Hepatocyte (in vitro differentiated cells): ENCODE measurements at regions not wholly inside any gene's neighbourhood (a gene's known extent, or its start where the extent isn't known, plus 50 kb on each side); places are given as distances from the start of the nearest gene placed in this dataset.

Experiments
- EZH2 ChIP-seq: fragments of 200-600 bp; sonication (generic); IDR thresholded peaks from 2 replicates; pipeline ENCODE4 v1.6.1; 2016; ENCODE audit warnings: antibody characterized with exemption, mild to moderate bottlenecking, borderline replicate concordance
- TF ChIP-seq, protein P1 (sequence below): fragments of 200-600 bp; sonication (generic); IDR thresholded peaks from 2 replicates; pipeline ENCODE4 v1.5.1; 2016; ENCODE audit warnings: antibody characterized with exemption, mild to moderate bottlenecking; ENCODE audit not compliant: poor library complexity

GRCh38 chr16:26623442-26623841, 443.3 kb upstream of the C16orf82 start:
- TF ChIP-seq, protein P1, sequence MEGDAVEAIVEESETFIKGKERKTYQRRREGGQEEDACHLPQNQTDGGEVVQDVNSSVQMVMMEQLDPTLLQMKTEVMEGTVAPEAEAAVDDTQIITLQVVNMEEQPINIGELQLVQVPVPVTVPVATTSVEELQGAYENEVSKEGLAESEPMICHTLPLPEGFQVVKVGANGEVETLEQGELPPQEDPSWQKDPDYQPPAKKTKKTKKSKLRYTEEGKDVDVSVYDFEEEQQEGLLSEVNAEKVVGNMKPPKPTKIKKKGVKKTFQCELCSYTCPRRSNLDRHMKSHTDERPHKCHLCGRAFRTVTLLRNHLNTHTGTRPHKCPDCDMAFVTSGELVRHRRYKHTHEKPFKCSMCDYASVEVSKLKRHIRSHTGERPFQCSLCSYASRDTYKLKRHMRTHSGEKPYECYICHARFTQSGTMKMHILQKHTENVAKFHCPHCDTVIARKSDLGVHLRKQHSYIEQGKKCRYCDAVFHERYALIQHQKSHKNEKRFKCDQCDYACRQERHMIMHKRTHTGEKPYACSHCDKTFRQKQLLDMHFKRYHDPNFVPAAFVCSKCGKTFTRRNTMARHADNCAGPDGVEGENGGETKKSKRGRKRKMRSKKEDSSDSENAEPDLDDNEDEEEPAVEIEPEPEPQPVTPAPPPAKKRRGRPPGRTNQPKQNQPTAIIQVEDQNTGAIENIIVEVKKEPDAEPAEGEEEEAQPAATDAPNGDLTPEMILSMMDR: no peak
- TF ChIP-seq EZH2: no peak
